ENCODE measurements at regions not wholly inside any gene's neighbourhood (a gene's known extent, or its start where the extent isn't known, plus 50 kb on each side); places are given as distances from the start of the nearest gene placed in this dataset.
A peak's percentile ranks its signal among the peaks of the same experiment; 100 is the strongest.
"Not testable (repeated sequence)": the region's sequence is repeated elsewhere in the genome, so short reads cannot be mapped to it uniquely, and the experiment has no call there.

GRCh38 chr15:84094720-84095119 is 140.9 kb upstream of the GOLGA6L4 start:
- DNase-seq: not testable (repeated sequence)

GRCh38 chr15:84097053-84097452 is 138.5 kb upstream of the GOLGA6L4 start:
- DNase-seq: not testable (repeated sequence)

GRCh38 chr15:84098604-84099003 is 137.0 kb upstream of the GOLGA6L4 start:
- no peak for DNase-seq

GRCh38 chr15:84099181-84099580 is 136.4 kb upstream of the GOLGA6L4 start:
- peak in 1 of 2 donors; percentile 7 for DNase-seq

- DNase-seq: no peak
These were observed 132.2 kb upstream of the GOLGA6L4 start for GRCh38 chr15:84103345-84103744.

GRCh38 chr15:84104853-84105252 is 130.7 kb upstream of the GOLGA6L4 start:
- no peak for DNase-seq

- DNase-seq: no peak
These were observed 126.8 kb upstream of the GOLGA6L4 start for GRCh38 chr15:84108728-84109127.

- DNase-seq: no peak
These were observed 124.0 kb upstream of the GOLGA6L4 start for GRCh38 chr15:84111575-84111974.

GRCh38 chr15:84112025-84112424 is 123.5 kb upstream of the GOLGA6L4 start:
- no peak for DNase-seq

- no peak for DNase-seq
These were observed 121.7 kb upstream of the GOLGA6L4 start for GRCh38 chr15:84113919-84114318.

GRCh38 chr15:84114680-84115079 is 120.9 kb upstream of the GOLGA6L4 start:
- DNase-seq: not testable (repeated sequence)

- DNase-seq: not testable (repeated sequence)
These were observed 116.2 kb upstream of the GOLGA6L4 start for GRCh38 chr15:84119351-84119750.

- DNase-seq: not testable (repeated sequence)
These were observed 114.7 kb upstream of the GOLGA6L4 start for GRCh38 chr15:84120903-84121302.

GRCh38 chr15:84128706-84129105 is 106.9 kb upstream of the GOLGA6L4 start:
- not testable (repeated sequence) for DNase-seq

- DNase-seq: not testable (repeated sequence)
These were observed 105.3 kb upstream of the GOLGA6L4 start for GRCh38 chr15:84130098-84130831.

- not testable (repeated sequence) for DNase-seq
These were observed 99.6 kb upstream of the GOLGA6L4 start for GRCh38 chr15:84135931-84136456.

GRCh38 chr15:84142888-84143337 is 92.7 kb upstream of the GOLGA6L4 start:
- DNase-seq: peak; percentile 25 to 49

- DNase-seq: no peak
These were observed 91.7 kb upstream of the GOLGA6L4 start for GRCh38 chr15:84143753-84144314.

GRCh38 chr15:84144946-84145345 is 90.6 kb upstream of the GOLGA6L4 start:
- DNase-seq: not testable (repeated sequence)

GRCh38 chr15:84146299-84146698 is 89.3 kb upstream of the GOLGA6L4 start:
- DNase-seq: not testable (repeated sequence)

- DNase-seq: not testable (repeated sequence)
These were observed 88.3 kb upstream of the GOLGA6L4 start for GRCh38 chr15:84147307-84147706.

- no peak for DNase-seq
These were observed 84.2 kb upstream of the GOLGA6L4 start for GRCh38 chr15:84151205-84151931.

GRCh38 chr15:84152381-84152979 is 83.1 kb upstream of the GOLGA6L4 start:
- not testable (repeated sequence) for DNase-seq

Data from bone marrow (tissue), 2 donors.